ENCODE measurements at regions not wholly inside any gene's neighbourhood (a gene's known extent, or its start where the extent isn't known, plus 50 kb on each side); places are given as distances from the start of the nearest gene placed in this dataset.

DNA sequence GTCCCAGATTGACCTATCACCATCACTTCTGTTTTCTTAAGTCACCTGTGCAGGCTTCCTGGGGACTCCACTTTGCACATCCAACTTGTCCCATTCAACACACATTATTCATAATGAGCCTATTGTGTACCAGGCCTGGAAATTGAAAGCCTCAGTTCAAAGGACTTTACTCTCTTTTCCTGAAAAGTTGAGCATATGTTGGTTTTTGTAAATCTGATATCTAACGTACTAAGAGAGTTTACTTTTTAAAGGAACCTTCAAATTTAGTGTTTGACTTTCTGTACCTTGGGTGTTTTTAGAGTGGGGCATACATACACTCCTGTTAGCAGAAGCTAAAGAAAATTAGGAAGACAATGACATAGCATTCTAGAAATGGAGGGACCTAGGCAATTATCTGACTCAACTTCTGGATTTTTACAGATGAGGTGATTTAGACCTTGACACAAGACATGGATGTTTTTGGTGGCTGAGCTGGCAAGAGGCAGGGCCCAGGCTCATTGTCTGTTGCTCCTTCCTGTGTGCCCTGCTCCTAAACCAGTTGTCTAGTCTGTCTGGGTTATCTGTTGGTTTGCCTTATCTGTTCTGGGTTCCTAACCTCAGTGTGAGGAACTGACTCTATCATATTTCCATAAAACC, 336.5 kb downstream of the RPS6KC1 start:
- Histone ChIP-seq H3K9me3 (no peaks in the 10 kb centered on the region), H3K27ac (no peak overlapping the region), H3K4me3 (no peak overlapping the region), H3K27me3 (no peaks in the 10 kb centered on the region), H3K36me3 (no peaks in the 10 kb centered on the region), H3K4me1 (no peaks in the 10 kb centered on the region)
- TF ChIP-seq, protein P1, sequence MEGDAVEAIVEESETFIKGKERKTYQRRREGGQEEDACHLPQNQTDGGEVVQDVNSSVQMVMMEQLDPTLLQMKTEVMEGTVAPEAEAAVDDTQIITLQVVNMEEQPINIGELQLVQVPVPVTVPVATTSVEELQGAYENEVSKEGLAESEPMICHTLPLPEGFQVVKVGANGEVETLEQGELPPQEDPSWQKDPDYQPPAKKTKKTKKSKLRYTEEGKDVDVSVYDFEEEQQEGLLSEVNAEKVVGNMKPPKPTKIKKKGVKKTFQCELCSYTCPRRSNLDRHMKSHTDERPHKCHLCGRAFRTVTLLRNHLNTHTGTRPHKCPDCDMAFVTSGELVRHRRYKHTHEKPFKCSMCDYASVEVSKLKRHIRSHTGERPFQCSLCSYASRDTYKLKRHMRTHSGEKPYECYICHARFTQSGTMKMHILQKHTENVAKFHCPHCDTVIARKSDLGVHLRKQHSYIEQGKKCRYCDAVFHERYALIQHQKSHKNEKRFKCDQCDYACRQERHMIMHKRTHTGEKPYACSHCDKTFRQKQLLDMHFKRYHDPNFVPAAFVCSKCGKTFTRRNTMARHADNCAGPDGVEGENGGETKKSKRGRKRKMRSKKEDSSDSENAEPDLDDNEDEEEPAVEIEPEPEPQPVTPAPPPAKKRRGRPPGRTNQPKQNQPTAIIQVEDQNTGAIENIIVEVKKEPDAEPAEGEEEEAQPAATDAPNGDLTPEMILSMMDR (IDR thresholded peaks at IDR 0.05) = no peak
- no peak for TF ChIP-seq POLR2AphosphoS5 (IDR thresholded peaks at IDR 0.05)
- no peak for TF ChIP-seq POLR2A (IDR thresholded peaks at IDR 0.05)
- WGBS, 2 donors (ENCODE audit: low coverage in 1 of 2) = 44 to 67% methylated on average over 1 of the region's 1 CpG
- intact Hi-C loops (cut with DNase I; ENCODE audit: low total_unique reads) (no loop called here), in situ Hi-C loops (cut with MboI; ENCODE audit: low pct_ligation_motif_present in 1 of 4, low pct_unique_long_range_greater_than_20kb in 1 of 4, low sequenced_read_pairs in 3 of 4) (loop anchor here in 1 of 4 donors (25.0 kb wide), 1 partner anchor 750 kb away; no protein-coding TSS in a partner anchor)
- DNase-seq = no peak

DNA sequence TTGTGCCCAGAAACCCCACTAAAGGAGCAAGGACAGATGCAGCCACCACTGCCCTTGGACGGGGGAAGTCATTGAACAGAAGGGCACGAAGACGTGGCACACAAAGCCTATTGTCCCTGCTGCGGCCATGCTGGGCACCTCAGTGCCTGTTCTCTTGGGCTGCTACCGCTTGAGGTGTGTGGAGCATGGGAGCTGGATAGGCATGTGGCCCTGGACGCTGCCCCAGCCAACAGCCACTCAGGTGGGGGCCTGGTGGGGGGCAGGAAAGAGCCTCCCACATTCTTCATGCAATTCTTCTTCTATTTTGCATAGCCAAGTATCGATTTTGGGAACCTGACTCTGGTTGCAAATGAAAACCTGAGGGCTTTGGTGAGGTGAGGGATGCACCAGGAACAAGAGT, 337.2 kb downstream of the RPS6KC1 start:
- H3K9me3 ChIP-seq = no peaks in the 10 kb centered on the region
- intact Hi-C loops (cut with DNase I; ENCODE audit: low total_unique reads) (no loop called here), in situ Hi-C loops (cut with MboI; ENCODE audit: low pct_ligation_motif_present in 1 of 4, low pct_unique_long_range_greater_than_20kb in 1 of 4, low sequenced_read_pairs in 3 of 4) (loop anchor here in 1 of 4 donors (25.0 kb wide), 1 partner anchor 749 kb away; no protein-coding TSS in a partner anchor)
- H3K4me3 ChIP-seq = no peak overlapping the region
- H3K27me3 ChIP-seq = no peaks in the 10 kb centered on the region
- DNase-seq = no peak
- no peaks in the 10 kb centered on the region for H3K4me1 ChIP-seq
- TF ChIP-seq EP300 (IDR thresholded peaks at IDR 0.05; ENCODE audit: low read depth) = no peak
- TF ChIP-seq, protein P1 (IDR thresholded peaks at IDR 0.05) = no peak
- H3K36me3 ChIP-seq = no peaks in the 10 kb centered on the region
- WGBS, 2 donors (ENCODE audit: low coverage in 1 of 2) = 40 to 95% methylated on average over 1 to 7 of the region's 7 CpGs
- no peak overlapping the region for H3K27ac ChIP-seq

DNA sequence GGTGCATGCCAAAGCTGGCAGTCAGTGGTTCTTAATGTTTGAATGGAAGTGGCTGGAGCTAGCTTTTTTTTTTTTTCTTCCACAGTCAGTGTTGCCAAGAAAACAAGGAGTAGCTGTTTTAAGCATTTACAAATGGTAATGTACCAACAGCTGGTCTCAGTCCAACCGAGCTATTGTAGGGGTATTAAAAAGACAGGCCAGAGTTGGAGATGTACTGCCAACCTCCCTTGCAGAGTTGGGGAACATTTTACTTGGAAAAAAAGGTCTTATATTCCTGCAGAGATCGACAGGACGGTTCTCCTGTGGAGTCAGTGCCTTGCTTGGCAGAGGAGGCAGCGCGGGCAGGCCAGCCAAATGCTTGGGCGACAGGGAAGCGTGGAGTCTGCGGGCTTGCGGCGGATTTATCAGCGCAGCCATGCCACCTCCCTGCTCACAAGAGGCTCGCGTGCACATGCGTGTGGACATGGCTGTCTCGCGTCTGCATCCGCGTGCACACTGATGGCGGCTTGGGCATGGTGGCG, 338.1 kb downstream of the RPS6KC1 start:
- Histone ChIP-seq H3K27me3 (no peaks in the 10 kb centered on the region), H3K9me3 (no peaks in the 10 kb centered on the region), H3K4me3 (no peak overlapping the region), H3K4me1 (no peaks in the 10 kb centered on the region), H3K36me3 (no peaks in the 10 kb centered on the region), H3K27ac (no peak overlapping the region)
- intact Hi-C loops (cut with DNase I; ENCODE audit: low total_unique reads) = no loop called here
- WGBS, 2 donors (ENCODE audit: low coverage in 1 of 2) = 67 to 94% methylated on average over 2 to 20 of the region's 20 CpGs
- DNase-seq = no peak
- in situ Hi-C loops (cut with MboI; ENCODE audit: low pct_ligation_motif_present in 1 of 4, low pct_unique_long_range_greater_than_20kb in 1 of 4, low sequenced_read_pairs in 3 of 4) = loop anchor here in 1 of 4 donors (25.0 kb wide), 1 partner anchor 748 kb away; no protein-coding TSS in a partner anchor
- no peak for TF ChIP-seq POLR2A (IDR thresholded peaks at IDR 0.05)
- TF ChIP-seq POLR2AphosphoS5 (IDR thresholded peaks at IDR 0.05) = no peak
- no peak for TF ChIP-seq EP300 (IDR thresholded peaks at IDR 0.05; ENCODE audit: low read depth)
- TF ChIP-seq, protein P1 (IDR thresholded peaks at IDR 0.05) = no peak

DNA sequence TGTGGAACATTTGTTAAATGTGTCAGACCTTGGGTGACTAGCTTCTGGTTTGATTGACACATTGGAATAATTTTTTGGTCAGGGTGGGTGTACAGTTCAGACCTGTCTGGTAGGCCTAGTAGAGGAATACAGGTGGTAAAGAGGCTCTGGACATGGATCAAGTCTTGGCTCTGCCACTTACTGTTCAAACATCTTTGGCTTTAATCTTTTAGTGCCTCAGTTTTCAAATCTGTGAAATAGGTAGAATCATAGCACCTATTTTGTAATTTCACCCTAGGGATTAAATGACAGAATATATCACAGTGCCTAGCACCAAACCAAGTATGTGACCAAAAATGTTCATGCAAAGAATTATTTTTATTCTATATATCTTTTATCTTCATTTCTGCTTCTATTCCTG, 340.4 kb downstream of the RPS6KC1 start:
- in situ Hi-C loops (cut with MboI; ENCODE audit: low pct_ligation_motif_present in 1 of 4, low pct_unique_long_range_greater_than_20kb in 1 of 4, low sequenced_read_pairs in 3 of 4) = loop anchor here in 1 of 4 donors (25.0 kb wide), 1 partner anchor 746 kb away; no protein-coding TSS in a partner anchor
- TF ChIP-seq POLR2A (IDR thresholded peaks at IDR 0.05) (no peak), POLR2AphosphoS5 (IDR thresholded peaks at IDR 0.05) (no peak), EP300 (IDR thresholded peaks at IDR 0.05; ENCODE audit: low read depth) (no peak)
- TF ChIP-seq, protein P1 (IDR thresholded peaks at IDR 0.05) = no peak
- Histone ChIP-seq H3K4me3 (no peak overlapping the region), H3K4me1 (no peaks in the 10 kb centered on the region), H3K9me3 (no peaks in the 10 kb centered on the region), H3K27me3 (no peaks in the 10 kb centered on the region), H3K36me3 (no peaks in the 10 kb centered on the region), H3K27ac (no peak overlapping the region)
- no peak for DNase-seq
- intact Hi-C loops (cut with DNase I; ENCODE audit: low total_unique reads) = no loop called here
